AG04450 (cell line): ENCODE measurements at regions not wholly inside any gene's neighbourhood (a gene's known extent, or its start where the extent isn't known, plus 50 kb on each side); places are given as distances from the start of the nearest gene placed in this dataset.

Source experiments
- CTCF ChIA-PET: fragments of 300-600, 350-600 bp; formaldehyde crosslinking; extraction: SDS; loops from one replicate; lab custom pipeline; 2022; ENCODE audit warnings: antibody characterized with exemption, inconsistent platforms; lab: Charles Lee
- POLR2A ChIA-PET: fragments of 350-600 bp; formaldehyde crosslinking; extraction: SDS; loops from one replicate; lab custom pipeline; 2021; ENCODE audit warnings: antibody characterized with exemption, inconsistent platforms; lab: Yijun Ruan, JAX
- DNase-seq: peaks from one replicate; pipeline ENCODE4 v3.0.0-alpha.2; 2011; ENCODE audit warnings: low read depth, low spot score
- H3K27ac ChIP-seq: one replicate; pipeline ENCODE4 v1.5.1; 2012; ENCODE audit warnings: low read depth, low read length, control low read depth
- H3K27me3 ChIP-seq: one replicate; pipeline ENCODE4 v1.6.0; 2012; ENCODE audit warnings: low read length; ENCODE audit not compliant: control insufficient read depth, insufficient read depth
- H3K4me3 ChIP-seq: 2 replicates; pipeline ENCODE4 v1.5.1; 2011; ENCODE audit warnings: mild to moderate bottlenecking, low read depth, low read length, control low read depth
- H3K9me3 ChIP-seq: 2 replicates; pipeline ENCODE4 v1.5.1; 2012; ENCODE audit warnings: low read length; ENCODE audit not compliant: control insufficient read depth, insufficient read depth
- CTCF ChIP-seq: IDR thresholded peaks from 2 replicates; pipeline ENCODE4 v1.5.1; 2011; ENCODE audit warnings: low read depth, low read length, control low read depth, inconsistent platforms

DNA sequence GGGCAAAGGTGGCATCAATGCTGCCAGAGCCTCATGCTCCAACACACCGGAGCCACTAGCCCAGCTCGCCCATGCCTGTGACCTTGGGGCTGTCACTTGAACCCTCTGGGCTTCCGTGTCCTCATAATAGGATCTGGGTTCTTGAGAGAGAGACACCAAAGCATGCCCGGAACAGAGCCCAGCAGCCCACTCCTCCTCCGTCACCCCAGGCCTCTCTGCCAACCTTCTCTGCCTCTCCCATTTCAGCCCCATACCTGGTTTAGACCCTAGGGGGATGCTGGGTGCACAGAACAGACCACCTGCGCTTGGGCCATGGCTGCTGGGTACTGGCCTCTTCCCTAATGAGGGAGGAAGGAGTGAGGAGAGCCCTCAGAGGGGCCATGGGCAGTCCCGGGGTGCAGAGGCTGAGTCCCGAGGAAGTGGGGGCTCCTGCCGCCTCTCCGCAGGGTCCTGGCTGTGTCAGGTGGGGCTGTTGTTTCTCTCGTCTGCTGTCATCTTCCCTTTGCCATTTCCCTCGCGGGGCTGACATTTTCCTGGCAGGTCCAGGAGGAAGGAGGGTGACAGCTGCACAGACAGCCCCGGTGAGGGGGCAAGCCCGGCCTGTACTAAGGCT, 172.4 kb upstream of the RTL1 start:
- H3K9me3 ChIP-seq, result no peaks in the 10 kb centered on the region; the same call in 1 of the 2 replicates
- H3K27me3 ChIP-seq, result no peaks in the 10 kb centered on the region
- POLR2A ChIA-PET, result no interaction called here
- no peak for DNase-seq
- CTCF ChIA-PET, result no interaction called here
- no peak for TF ChIP-seq CTCF
- no peak overlapping the region for H3K27ac ChIP-seq
- no peak overlapping the region for H3K4me3 ChIP-seq

- no peak for DNase-seq
- ChIA-PET POLR2A (no interaction called here), CTCF (no interaction called here)
- H3K9me3 ChIP-seq, result no peaks in the 10 kb centered on the region; the same call in 1 of the 2 replicates
- H3K4me3 ChIP-seq, result no peak overlapping the region
- no peaks in the 10 kb centered on the region for H3K27me3 ChIP-seq
- H3K27ac ChIP-seq, result no peak overlapping the region
- TF ChIP-seq CTCF, result no peak
Observed at GRCh38 chr14:101076451-101077198, 173.1 kb upstream of the RTL1 start.

DNA sequence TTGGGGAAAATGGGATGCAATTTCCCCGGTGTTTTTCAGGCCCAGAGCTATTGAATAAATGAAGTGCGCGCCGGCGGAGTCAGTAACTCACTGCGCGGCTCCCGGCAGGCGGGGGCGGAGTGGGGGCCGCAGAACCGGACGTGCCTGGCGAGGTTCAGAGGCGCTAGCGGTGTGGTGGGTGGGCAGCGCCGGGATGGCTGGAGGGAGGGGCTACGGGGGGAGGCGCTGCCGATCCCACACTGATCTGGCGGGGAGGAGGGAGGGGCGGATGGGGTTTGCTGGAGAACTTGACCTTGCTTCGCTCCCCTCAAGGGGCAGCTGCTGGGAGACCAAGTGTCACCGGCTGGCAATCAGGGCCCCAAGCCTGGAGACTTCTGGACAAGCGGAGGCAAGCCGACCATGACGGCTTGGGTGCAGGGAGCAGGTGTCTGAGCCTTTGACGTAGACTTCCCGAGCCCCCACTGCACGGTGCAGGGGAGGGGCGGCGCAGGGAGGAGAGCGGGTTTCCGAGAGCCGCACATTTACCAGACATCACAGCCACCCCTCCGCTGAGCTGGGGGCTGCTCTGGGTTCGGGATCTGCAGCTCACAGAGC, 174.1 kb upstream of the RTL1 start:
- no peaks in the 10 kb centered on the region; the same call in 1 of the 2 replicates for H3K9me3 ChIP-seq
- ChIA-PET CTCF (no interaction called here), POLR2A (no interaction called here)
- TF ChIP-seq CTCF, result no peak
- H3K27ac ChIP-seq, result no peak overlapping the region
- H3K27me3 ChIP-seq, result no peaks in the 10 kb centered on the region
- DNase-seq, result no peak
- peak overlapping the region; percentile 21 for H3K4me3 ChIP-seq

DNA sequence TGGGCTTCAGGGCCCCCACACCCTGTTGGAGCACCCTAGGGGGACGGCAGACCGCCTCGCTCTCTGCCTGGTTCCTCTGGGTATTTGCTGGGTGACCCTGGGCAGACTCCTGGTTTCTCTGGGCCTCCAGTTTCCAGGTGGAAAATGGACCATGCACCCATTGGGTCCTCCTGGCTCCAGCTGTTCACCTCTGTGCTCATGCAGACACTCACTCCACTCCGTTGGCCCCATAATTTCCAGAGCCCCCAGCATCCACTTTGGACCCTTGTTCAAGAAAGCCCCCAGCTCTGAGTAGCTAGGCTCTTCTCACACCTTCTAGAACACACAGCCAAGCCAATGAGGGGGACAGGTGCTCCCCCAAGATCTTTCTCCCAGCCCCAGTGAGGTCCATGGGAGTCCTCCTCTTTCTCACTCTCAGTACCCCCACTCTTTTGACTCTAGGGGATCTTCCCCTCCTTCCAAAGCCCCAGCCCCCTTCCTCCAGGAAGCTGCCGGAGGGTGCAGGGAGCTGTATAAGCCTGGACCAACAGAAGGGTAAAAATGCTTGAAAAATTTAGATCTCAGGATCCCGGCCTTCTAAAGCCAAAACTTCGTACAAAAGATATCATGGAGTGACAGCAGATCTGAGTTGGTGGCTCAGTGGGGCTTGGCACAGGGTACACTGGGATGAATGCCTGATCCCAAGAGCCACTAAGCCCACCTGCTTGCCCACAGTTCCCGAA, 174.8 kb upstream of the RTL1 start:
- no peak for TF ChIP-seq CTCF
- CTCF ChIA-PET, result no interaction called here
- no peak for DNase-seq
- POLR2A ChIA-PET, result no interaction called here
- H3K9me3 ChIP-seq, result no peaks in the 10 kb centered on the region; the same call in 1 of the 2 replicates
- no peaks in the 10 kb centered on the region for H3K27me3 ChIP-seq
- no peak overlapping the region for H3K4me3 ChIP-seq
- no peak overlapping the region for H3K27ac ChIP-seq
